IMR-90 (cell line): ENCODE measurements at regions not wholly inside any gene's neighbourhood (a gene's known extent, or its start where the extent isn't known, plus 50 kb on each side); places are given as distances from the start of the nearest gene placed in this dataset.

Source experiments
- BHLHE40 ChIP-seq: fragments of 150-350 bp; IDR thresholded peaks from 2 replicates; pipeline ENCODE4 v1.6.1; 2016; ENCODE audit warnings: mild to moderate bottlenecking, low read depth, low read length
- CEBPB ChIP-seq: IDR thresholded peaks from 2 replicates; pipeline ENCODE4 v1.6.1; 2012; ENCODE audit warnings: low read depth, low read length, improper control_type of control experiment
- CTCF ChIP-seq: conservative IDR thresholded peaks from 2 replicates; pipeline ENCODE4 v1.5.1; 2012; ENCODE audit warnings: mild to moderate bottlenecking, low read depth, low read length, improper control_type of control experiment
- FOS ChIP-seq: fragments of 150-350 bp; IDR thresholded peaks from 2 replicates; pipeline ENCODE4 v1.6.1; 2016; ENCODE audit warnings: low read depth, low read length
- MAFK ChIP-seq: IDR thresholded peaks from 2 replicates; pipeline ENCODE4 v1.6.1; 2012; ENCODE audit warnings: low read depth, low read length, improper control_type of control experiment
- MAZ ChIP-seq: IDR thresholded peaks from 2 replicates; pipeline ENCODE4 v1.6.1; 2012; ENCODE audit warnings: low read depth, mild to moderate bottlenecking, low read length, improper control_type of control experiment, moderate library complexity, borderline replicate concordance
- MXI1 ChIP-seq: IDR thresholded peaks from 2 replicates; pipeline ENCODE4 v1.6.1; 2012; ENCODE audit warnings: low read depth, mild to moderate bottlenecking, low read length, moderate library complexity, borderline replicate concordance
- POLR2A ChIP-seq: IDR thresholded peaks from 2 replicates; pipeline ENCODE4 v1.6.1; 2012; ENCODE audit warnings: mild to moderate bottlenecking, low read depth, low read length
- RAD21 ChIP-seq: IDR thresholded peaks from 2 replicates; pipeline ENCODE4 v1.6.1; 2012; ENCODE audit warnings: low read length, improper control_type of control experiment
- SMC3 ChIP-seq: fragments of 150-350 bp; IDR thresholded peaks from 2 replicates; pipeline ENCODE4 v1.6.1; 2016; ENCODE audit warnings: low read depth, mild to moderate bottlenecking, antibody characterized with exemption, low read length, moderate library complexity

GRCh38 chr2:147594038-147594437, 250.8 kb upstream of the ACVR2A start:
- no peak for TF ChIP-seq CTCF
- no peak for TF ChIP-seq MAZ
- no peak for TF ChIP-seq RAD21
- TF ChIP-seq MAFK: no peak
- TF ChIP-seq POLR2A: no peak
- no peak for TF ChIP-seq CEBPB
- no peak for TF ChIP-seq MXI1
- TF ChIP-seq SMC3: no peak
- no peak for TF ChIP-seq BHLHE40
- no peak for TF ChIP-seq FOS
